ENCODE measurements at regions not wholly inside any gene's neighbourhood (a gene's known extent, or its start where the extent isn't known, plus 50 kb on each side); places are given as distances from the start of the nearest gene placed in this dataset.
A peak's percentile ranks its signal among the peaks of the same experiment; 100 is the strongest.

DNA sequence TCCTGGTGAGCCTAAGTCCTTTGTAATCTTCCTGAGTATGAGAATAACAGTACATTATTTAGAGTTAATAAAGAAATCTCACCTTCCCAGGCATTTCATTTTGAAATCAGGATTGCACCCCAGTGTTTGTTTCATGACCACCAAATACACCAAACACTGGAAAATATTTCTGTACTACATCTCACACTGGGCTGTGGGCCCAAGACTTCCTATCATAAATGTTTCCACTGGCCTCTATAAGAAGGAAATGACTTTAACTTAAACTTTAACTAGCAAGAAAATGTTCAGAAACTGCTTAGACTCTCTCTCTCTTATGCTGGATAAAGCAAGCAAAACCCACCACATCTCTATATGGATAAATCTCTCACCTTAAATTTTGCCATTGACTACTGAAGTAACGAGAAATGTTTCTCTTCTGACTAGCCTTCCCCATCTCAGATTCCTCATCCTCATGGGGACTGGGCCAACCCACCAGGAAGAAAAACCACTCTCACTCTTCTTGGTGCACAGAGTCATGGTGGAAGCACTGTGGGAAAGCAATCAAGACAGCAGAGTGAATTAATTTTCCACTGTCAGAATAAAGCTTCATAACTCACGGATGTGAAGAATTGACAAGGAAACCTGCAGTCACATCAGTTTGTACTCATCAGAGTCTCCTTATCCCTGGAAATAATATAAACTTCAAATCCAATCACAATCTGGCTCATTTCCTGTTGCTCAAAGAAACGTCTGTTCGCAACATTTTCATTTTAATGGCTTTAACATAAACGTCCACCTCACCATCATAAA, 859.6 kb downstream of the EPHA3 start:
- Histone ChIP-seq H3K27ac (ENCODE audit: low read length) (no peak overlapping the region), H3K4me1 (ENCODE audit: control insufficient read depth, insufficient read depth, low read length) (no peaks in the 10 kb centered on the region), H3K4me3 (ENCODE audit: low read length) (no peak overlapping the region), H3K27me3 (ENCODE audit: control insufficient read depth, insufficient read depth) (no peaks in the 10 kb centered on the region), H3K9me3 (ENCODE audit: control insufficient read depth, low read length) (no peaks in the 10 kb centered on the region)
- intact Hi-C loops (cut with DNase I) = no loop called here
- ATAC-seq (no peak), DNase-seq (no peak)
- 59% methylated on average over 5 of the region's 5 CpGs for WGBS

GRCh38 chr3:89971329-89971728, 863.9 kb downstream of the EPHA3 start:
- no peak for ATAC-seq
- intact Hi-C loops (cut with DNase I) = no loop called here
- Histone ChIP-seq H3K9me3 (ENCODE audit: control insufficient read depth, low read length) (no peaks in the 10 kb centered on the region), H3K4me1 (ENCODE audit: control insufficient read depth, insufficient read depth, low read length) (no peaks in the 10 kb centered on the region), H3K4me3 (ENCODE audit: low read length) (no peak overlapping the region), H3K27ac (ENCODE audit: low read length) (no peak overlapping the region), H3K27me3 (ENCODE audit: control insufficient read depth, insufficient read depth) (no peaks in the 10 kb centered on the region)
- DNase-seq = no peak
- WGBS = 88% methylated on average over 2 of the region's 2 CpGs

GRCh38 chr3:89973156-89973555, 865.7 kb downstream of the EPHA3 start:
- Histone ChIP-seq H3K27ac (ENCODE audit: low read length) (no peak overlapping the region), H3K4me1 (ENCODE audit: control insufficient read depth, insufficient read depth, low read length) (no peaks in the 10 kb centered on the region), H3K4me3 (ENCODE audit: low read length) (no peak overlapping the region), H3K27me3 (ENCODE audit: control insufficient read depth, insufficient read depth) (no peaks in the 10 kb centered on the region), H3K9me3 (ENCODE audit: control insufficient read depth, low read length) (no peaks in the 10 kb centered on the region)
- DNase-seq (no peak), ATAC-seq (no peak)
- WGBS = 67% methylated on average over 2 of the region's 2 CpGs
- intact Hi-C loops (cut with DNase I) = no loop called here

- no peak for ATAC-seq
- 84% methylated on average over 5 of the region's 5 CpGs for WGBS
- H3K9me3 ChIP-seq (ENCODE audit: control insufficient read depth, low read length) = no peaks in the 10 kb centered on the region
These were observed 867.6 kb downstream of the EPHA3 start for GRCh38 chr3:89974903-89975519.

DNA sequence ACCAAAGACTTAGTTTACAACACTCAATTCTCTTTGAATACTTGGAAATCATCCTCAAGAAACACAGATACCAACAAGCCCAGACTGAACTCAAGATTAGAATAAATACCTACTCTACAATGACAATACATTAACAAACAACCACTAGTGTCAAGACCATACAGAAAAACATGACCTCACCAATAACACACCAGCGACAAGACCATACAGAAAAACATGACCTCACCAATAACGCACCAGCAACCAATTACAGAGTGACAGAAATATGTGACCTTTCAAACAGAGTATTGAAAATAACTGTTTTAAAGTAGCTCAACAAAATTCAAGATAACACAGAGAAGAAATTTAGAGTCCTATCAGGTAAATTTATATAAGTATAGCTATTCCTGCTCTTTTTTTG, 876.0 kb downstream of the EPHA3 start:
- intact Hi-C loops (cut with DNase I) = no loop called here
- 86% methylated on average over 2 of the region's 2 CpGs for WGBS
- H3K27ac ChIP-seq (ENCODE audit: low read length) = no peak overlapping the region
- H3K4me1 ChIP-seq (ENCODE audit: control insufficient read depth, insufficient read depth, low read length) = no peaks in the 10 kb centered on the region
- no peak overlapping the region for H3K4me3 ChIP-seq (ENCODE audit: low read length)
- H3K9me3 ChIP-seq (ENCODE audit: control insufficient read depth, low read length) = no peaks in the 10 kb centered on the region
- DNase-seq = no peak
- no peak for ATAC-seq
- H3K27me3 ChIP-seq (ENCODE audit: control insufficient read depth, insufficient read depth) = no peaks in the 10 kb centered on the region

More at GRCh38 chr3:89974903-89975519, 867.6 kb downstream of the EPHA3 start:
- no peak overlapping the region for H3K4me3 ChIP-seq (ENCODE audit: low read length)
- intact Hi-C loops (cut with DNase I) = no loop called here
- H3K27ac ChIP-seq (ENCODE audit: low read length) = no peak overlapping the region
- H3K27me3 ChIP-seq (ENCODE audit: control insufficient read depth, insufficient read depth) = no peaks in the 10 kb centered on the region
- no peak for DNase-seq
- no peaks in the 10 kb centered on the region for H3K4me1 ChIP-seq (ENCODE audit: control insufficient read depth, insufficient read depth, low read length)

GRCh38 chr3:90005281-90005847, 897.9 kb downstream of the EPHA3 start:
- intact Hi-C loops (cut with DNase I) = no loop called here
- Histone ChIP-seq H3K27ac (ENCODE audit: low read length) (no peak overlapping the region), H3K4me1 (ENCODE audit: control insufficient read depth, insufficient read depth, low read length) (peaks cover 2% of the 10 kb centered on the region), H3K27me3 (ENCODE audit: control insufficient read depth, insufficient read depth) (no peaks in the 10 kb centered on the region), H3K4me3 (ENCODE audit: low read length) (no peak overlapping the region), H3K9me3 (ENCODE audit: control insufficient read depth, low read length) (no peaks in the 10 kb centered on the region)
- ATAC-seq = no peak
- DNase-seq = no peak
- 73% methylated on average over 4 of the region's 4 CpGs for WGBS

DNA sequence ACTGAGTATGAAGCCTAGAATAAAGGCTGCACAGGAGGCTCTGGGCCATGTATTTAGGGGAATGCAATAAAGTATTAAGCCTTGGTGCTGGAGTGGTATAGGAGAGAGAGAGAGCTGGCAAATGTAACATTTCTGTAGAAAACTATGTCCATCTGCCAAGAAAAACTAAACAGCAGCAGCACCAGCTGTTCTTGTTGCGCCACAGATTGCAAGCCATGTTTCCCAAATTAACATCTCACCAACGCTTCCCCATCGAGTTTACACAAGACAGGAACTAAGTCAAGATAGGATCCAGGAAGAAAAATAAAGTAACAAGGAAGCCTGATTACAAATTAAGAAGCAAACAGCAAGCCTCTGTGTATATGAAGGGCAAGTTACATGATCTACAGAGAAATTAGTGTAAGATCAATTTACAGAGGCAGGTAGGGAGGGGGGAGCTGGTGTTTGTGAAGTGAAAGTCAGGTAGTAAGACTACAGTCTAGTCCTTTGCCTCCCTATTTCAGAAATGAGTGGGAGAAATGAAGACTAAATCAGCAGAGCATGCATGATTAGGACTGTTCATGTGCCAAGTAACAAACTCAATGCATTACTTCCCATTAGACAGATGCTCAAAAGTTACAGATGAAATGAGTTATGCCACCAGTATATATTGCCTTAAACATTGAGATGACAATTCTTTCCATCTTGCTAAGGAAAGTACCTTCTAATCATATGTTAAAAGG, 900.5 kb downstream of the EPHA3 start:
- H3K4me3 ChIP-seq (ENCODE audit: low read length) = no peak overlapping the region
- no peaks in the 10 kb centered on the region for H3K9me3 ChIP-seq (ENCODE audit: control insufficient read depth, low read length)
- peaks cover 3% of the 10 kb centered on the region for H3K4me1 ChIP-seq (ENCODE audit: control insufficient read depth, insufficient read depth, low read length)
- DNase-seq = peak in 2 of 3 donors; percentile 30 to 46
- 12% methylated on average over 3 of the region's 3 CpGs for WGBS
- no peaks in the 10 kb centered on the region for H3K27me3 ChIP-seq (ENCODE audit: control insufficient read depth, insufficient read depth)
- peak in 1 of 2 donors; percentile 65 for ATAC-seq
- intact Hi-C loops (cut with DNase I) = no loop called here
- H3K27ac ChIP-seq (ENCODE audit: low read length) = no peak overlapping the region

DNA sequence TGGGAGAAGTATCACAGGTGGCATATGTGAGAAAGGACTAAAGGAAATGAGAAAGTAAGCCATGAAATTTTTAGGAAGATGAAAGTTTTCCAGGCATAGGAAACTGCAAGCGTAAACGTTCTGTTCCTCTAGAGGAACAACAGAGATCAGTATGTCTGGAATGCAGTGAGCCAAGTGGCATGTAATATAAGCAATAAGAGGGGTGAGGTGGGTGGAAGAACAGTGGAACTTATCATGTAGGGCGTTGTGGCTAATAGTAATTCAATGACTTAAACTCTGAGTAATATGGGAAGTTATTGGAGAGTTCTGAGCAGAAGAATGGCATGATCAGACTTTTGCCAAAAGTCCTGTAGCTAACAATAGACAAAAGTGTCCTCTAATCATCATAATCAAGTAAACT, 902.9 kb downstream of the EPHA3 start:
- intact Hi-C loops (cut with DNase I) = no loop called here
- WGBS = 24% methylated on average over 3 of the region's 3 CpGs
- ATAC-seq (no peak), DNase-seq (no peak)
- Histone ChIP-seq H3K9me3 (ENCODE audit: control insufficient read depth, low read length) (no peaks in the 10 kb centered on the region), H3K4me1 (ENCODE audit: control insufficient read depth, insufficient read depth, low read length) (peaks cover 3% of the 10 kb centered on the region), H3K27me3 (ENCODE audit: control insufficient read depth, insufficient read depth) (no peaks in the 10 kb centered on the region), H3K27ac (ENCODE audit: low read length) (no peak overlapping the region), H3K4me3 (ENCODE audit: low read length) (no peak overlapping the region)

- Histone ChIP-seq H3K4me3 (ENCODE audit: low read length) (peak overlapping the region; percentile 10), H3K27ac (ENCODE audit: low read length) (no peak overlapping the region), H3K4me1 (ENCODE audit: control insufficient read depth, insufficient read depth, low read length) (peaks cover 3% of the 10 kb centered on the region), H3K9me3 (ENCODE audit: control insufficient read depth, low read length) (no peaks in the 10 kb centered on the region), H3K27me3 (ENCODE audit: control insufficient read depth, insufficient read depth) (no peaks in the 10 kb centered on the region)
- DNase-seq = no peak
- no peak for ATAC-seq
- 14% methylated on average over 5 of the region's 5 CpGs for WGBS
- intact Hi-C loops (cut with DNase I) = no loop called here
These were observed 903.7 kb downstream of the EPHA3 start for GRCh38 chr3:90011131-90011530.

- no peaks in the 10 kb centered on the region for H3K9me3 ChIP-seq (ENCODE audit: control insufficient read depth, low read length)
- DNase-seq (no peak), ATAC-seq (no peak)
- H3K27me3 ChIP-seq (ENCODE audit: control insufficient read depth, insufficient read depth) = no peaks in the 10 kb centered on the region
- H3K4me1 ChIP-seq (ENCODE audit: control insufficient read depth, insufficient read depth, low read length) = peaks cover 3% of the 10 kb centered on the region
- no peak overlapping the region for H3K27ac ChIP-seq (ENCODE audit: low read length)
- H3K4me3 ChIP-seq (ENCODE audit: low read length) = no peak overlapping the region
- WGBS = 59% methylated on average over 4 of the region's 4 CpGs
- intact Hi-C loops (cut with DNase I) = no loop called here
These were observed 904.2 kb downstream of the EPHA3 start for GRCh38 chr3:90011596-90011995.

GRCh38 chr3:90011996-90012395, 904.6 kb downstream of the EPHA3 start:
- H3K27ac ChIP-seq (ENCODE audit: low read length) = no peak overlapping the region
- 93% methylated on average over 2 of the region's 2 CpGs for WGBS
- peaks cover 3% of the 10 kb centered on the region for H3K4me1 ChIP-seq (ENCODE audit: control insufficient read depth, insufficient read depth, low read length)
- intact Hi-C loops (cut with DNase I) = no loop called here
- no peak for DNase-seq
- no peak overlapping the region for H3K4me3 ChIP-seq (ENCODE audit: low read length)
- ATAC-seq = no peak
- H3K27me3 ChIP-seq (ENCODE audit: control insufficient read depth, insufficient read depth) = no peaks in the 10 kb centered on the region
- H3K9me3 ChIP-seq (ENCODE audit: control insufficient read depth, low read length) = no peaks in the 10 kb centered on the region
